KMS-11 (cell line): ENCODE measurements at regions not wholly inside any gene's neighbourhood (a gene's known extent, or its start where the extent isn't known, plus 50 kb on each side); places are given as distances from the start of the nearest gene placed in this dataset.

Source experiments
- H2AFZ ChIP-seq: fragments of 200-600 bp; sonication (generic); 2 replicates; pipeline ENCODE4 v1.6.1; 2016; ENCODE audit warnings: antibody characterized with exemption, mixed run types, low read depth
- H3K27ac ChIP-seq: fragments of 200-600 bp; sonication (generic); 2 replicates; pipeline ENCODE4 v1.6.1; 2016; ENCODE audit warnings: mild to moderate bottlenecking, mixed run types
- H3K27me3 ChIP-seq: fragments of 200-600 bp; sonication (generic); 2 replicates; pipeline ENCODE4 v1.6.1; 2017; ENCODE audit warnings: mild to moderate bottlenecking, low read depth, mixed run types, moderate library complexity; ENCODE audit not compliant: insufficient read depth
- H3K36me3 ChIP-seq: fragments of 200-600 bp; sonication (generic); 2 replicates; pipeline ENCODE4 v1.6.1; 2017; ENCODE audit warnings: mild to moderate bottlenecking, mixed run types; ENCODE audit not compliant: insufficient read depth
- H3K4me1 ChIP-seq: fragments of 200-600 bp; sonication (generic); 2 replicates; pipeline ENCODE4 v1.6.1; 2016; ENCODE audit warnings: mild to moderate bottlenecking, low read depth, mixed run types; ENCODE audit not compliant: poor library complexity, severe bottlenecking
- H3K4me2 ChIP-seq: fragments of 200-600 bp; sonication (generic); 2 replicates; pipeline ENCODE4 v1.7.0; 2016; ENCODE audit warnings: mild to moderate bottlenecking, mixed run types
- H3K4me3 ChIP-seq: fragments of 200-600 bp; sonication (generic); IDR thresholded peaks from 2 replicates; pipeline ENCODE4 v1.6.1; 2017; ENCODE audit warnings: low read depth, low read length, mixed read lengths; ENCODE audit not compliant: insufficient read depth
- H3K79me2 ChIP-seq: fragments of 200-600 bp; sonication (generic); 2 replicates; pipeline ENCODE4 v1.6.1; 2016; ENCODE audit warnings: low read depth, mixed run types; ENCODE audit not compliant: insufficient read depth
- H3K9ac ChIP-seq: fragments of 200-600 bp; sonication (generic); 2 replicates; pipeline ENCODE4 v1.6.1; 2016; ENCODE audit warnings: mild to moderate bottlenecking, mixed run types
- H4K20me1 ChIP-seq: fragments of 200-600 bp; sonication (generic); 2 replicates; pipeline ENCODE4 v1.6.1; 2016; ENCODE audit warnings: mild to moderate bottlenecking, mixed run types; ENCODE audit not compliant: insufficient read depth
- CTCF ChIP-seq: fragments of 200-600 bp; sonication (generic); conservative IDR thresholded peaks from 2 replicates; pipeline ENCODE4 v1.6.1; 2017; ENCODE audit warnings: low read depth, mild to moderate bottlenecking, antibody characterized with exemption, low read length, moderate library complexity, mixed read lengths

GRCh38 chr3:166422556-166422955 lies 585.3 kb upstream of the BCHE start:
- H3K4me1 ChIP-seq: no peaks in the 10 kb centered on the region
- no peaks in the 10 kb centered on the region for H3K27me3 ChIP-seq
- no peaks in the 10 kb centered on the region for H3K79me2 ChIP-seq
- no peak overlapping the region for H2AFZ ChIP-seq
- no peak overlapping the region for H3K27ac ChIP-seq
- no peak for TF ChIP-seq CTCF
- no peak overlapping the region for H3K4me3 ChIP-seq
- no peak overlapping the region for H3K9ac ChIP-seq
- H4K20me1 ChIP-seq: no peaks in the 10 kb centered on the region
- H3K36me3 ChIP-seq: no peaks in the 10 kb centered on the region
- no peak overlapping the region for H3K4me2 ChIP-seq

GRCh38 chr3:166420071-166420470 lies 582.8 kb upstream of the BCHE start:
- Histone ChIP-seq H3K79me2 (no peaks in the 10 kb centered on the region), H3K27me3 (no peaks in the 10 kb centered on the region), H3K27ac (no peak overlapping the region), H3K4me3 (no peak overlapping the region), H3K36me3 (no peaks in the 10 kb centered on the region), H3K9ac (no peak overlapping the region), H3K4me1 (no peaks in the 10 kb centered on the region), H2AFZ (no peak overlapping the region), H3K4me2 (no peak overlapping the region), H4K20me1 (no peaks in the 10 kb centered on the region)
- TF ChIP-seq CTCF: no peak

- Histone ChIP-seq H3K79me2 (no peaks in the 10 kb centered on the region), H4K20me1 (no peaks in the 10 kb centered on the region), H3K27ac (no peak overlapping the region), H3K4me2 (no peak overlapping the region), H2AFZ (no peak overlapping the region), H3K27me3 (no peaks in the 10 kb centered on the region), H3K4me1 (no peaks in the 10 kb centered on the region), H3K9ac (no peak overlapping the region), H3K4me3 (no peak overlapping the region), H3K36me3 (no peaks in the 10 kb centered on the region)
- no peak for TF ChIP-seq CTCF
Observed at GRCh38 chr3:166405896-166406295, 568.7 kb upstream of the BCHE start.

DNA sequence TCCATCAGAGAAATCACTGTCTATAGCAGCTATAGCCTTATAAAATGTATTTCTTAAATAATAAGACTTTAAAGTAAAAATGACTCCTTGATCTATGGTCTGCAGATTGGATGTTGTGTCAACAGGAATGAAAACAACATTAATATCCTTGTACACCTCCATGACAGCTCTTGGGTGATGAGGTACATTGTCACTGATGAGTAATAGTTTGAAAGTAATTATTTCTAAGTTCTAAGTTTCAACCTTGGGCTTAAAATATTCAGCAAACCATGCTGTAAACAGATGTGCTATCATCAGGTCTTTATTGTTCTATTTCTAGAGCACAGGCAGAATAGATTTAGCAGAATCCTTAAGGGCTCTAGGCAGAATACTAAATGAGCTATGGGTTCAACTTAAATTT lies 568.2 kb upstream of the BCHE start:
- no peak overlapping the region for H2AFZ ChIP-seq
- H3K9ac ChIP-seq: no peak overlapping the region
- no peaks in the 10 kb centered on the region for H3K79me2 ChIP-seq
- H3K4me2 ChIP-seq: no peak overlapping the region
- no peaks in the 10 kb centered on the region for H3K27me3 ChIP-seq
- H3K4me1 ChIP-seq: no peaks in the 10 kb centered on the region
- no peak overlapping the region for H3K4me3 ChIP-seq
- no peaks in the 10 kb centered on the region for H3K36me3 ChIP-seq
- no peak overlapping the region for H3K27ac ChIP-seq
- no peaks in the 10 kb centered on the region for H4K20me1 ChIP-seq
- no peak for TF ChIP-seq CTCF

DNA sequence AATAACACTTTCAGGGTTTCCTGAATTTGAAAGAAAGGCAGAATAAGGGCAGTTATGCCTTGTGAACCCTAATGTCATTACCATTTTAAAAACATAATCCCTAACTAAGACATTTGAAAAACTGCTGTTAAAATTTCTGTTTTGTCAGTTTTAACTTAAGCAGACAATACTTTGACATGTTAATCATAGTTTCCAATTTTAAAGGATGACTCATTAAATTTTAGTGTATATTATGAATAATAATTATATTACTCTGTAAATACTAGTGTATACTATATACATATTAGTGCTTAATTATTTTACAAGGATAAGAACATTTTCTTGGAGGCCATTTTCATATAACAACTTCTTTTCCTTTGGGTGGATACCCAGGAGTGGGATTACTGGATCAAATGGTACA lies 553.1 kb upstream of the BCHE start:
- H3K9ac ChIP-seq: no peak overlapping the region
- H3K27ac ChIP-seq: no peak overlapping the region
- no peaks in the 10 kb centered on the region for H4K20me1 ChIP-seq
- no peaks in the 10 kb centered on the region for H3K79me2 ChIP-seq
- H3K4me2 ChIP-seq: no peak overlapping the region
- no peaks in the 10 kb centered on the region for H3K27me3 ChIP-seq
- no peaks in the 10 kb centered on the region for H3K4me1 ChIP-seq
- TF ChIP-seq CTCF: no peak
- no peak overlapping the region for H3K4me3 ChIP-seq
- H3K36me3 ChIP-seq: no peaks in the 10 kb centered on the region
- H2AFZ ChIP-seq: no peak overlapping the region
